ENCODE measurements at regions not wholly inside any gene's neighbourhood (a gene's known extent, or its start where the extent isn't known, plus 50 kb on each side); places are given as distances from the start of the nearest gene placed in this dataset.
"Not testable (repeated sequence)": the region's sequence is repeated elsewhere in the genome, so short reads cannot be mapped to it uniquely, and the experiment has no call there.

DNA sequence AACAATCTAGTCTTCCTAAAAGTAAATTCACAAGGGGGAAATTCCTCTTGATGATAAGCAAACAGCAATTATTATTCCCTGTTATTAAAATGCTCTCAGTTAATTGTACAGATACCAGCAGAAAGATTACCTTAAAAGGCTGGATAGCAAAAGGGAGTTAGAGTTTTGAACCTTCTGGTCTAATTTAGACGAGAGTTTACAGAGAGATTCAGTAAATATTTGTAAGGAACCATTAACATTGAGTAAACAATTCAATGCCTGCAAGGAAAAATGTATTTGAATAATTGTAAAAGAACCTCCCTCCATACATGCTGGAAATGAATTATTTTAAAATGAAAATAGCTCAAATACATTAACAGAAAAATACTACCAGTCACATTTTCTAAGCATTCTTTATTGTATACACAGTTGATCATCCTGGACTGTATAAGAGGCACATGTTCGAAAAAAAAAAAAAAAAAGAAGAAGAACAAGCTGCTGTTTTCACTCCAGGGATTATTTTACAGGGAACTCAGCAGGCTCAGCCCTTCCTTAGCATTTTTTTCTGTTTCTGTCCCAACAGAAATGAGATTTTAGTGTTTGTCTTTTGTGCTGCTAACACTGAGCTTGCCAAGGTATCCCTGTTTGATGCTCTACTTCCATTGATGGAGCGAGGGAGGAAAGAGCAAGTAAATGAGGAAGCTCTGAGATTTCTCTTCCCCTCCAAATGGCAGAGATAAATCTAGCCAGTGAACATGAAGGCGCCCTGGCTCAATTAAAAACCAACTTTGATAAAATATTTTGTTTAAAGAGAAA, 141.1 kb downstream of the ENC1 start:
- DNase-seq: no peak

DNA sequence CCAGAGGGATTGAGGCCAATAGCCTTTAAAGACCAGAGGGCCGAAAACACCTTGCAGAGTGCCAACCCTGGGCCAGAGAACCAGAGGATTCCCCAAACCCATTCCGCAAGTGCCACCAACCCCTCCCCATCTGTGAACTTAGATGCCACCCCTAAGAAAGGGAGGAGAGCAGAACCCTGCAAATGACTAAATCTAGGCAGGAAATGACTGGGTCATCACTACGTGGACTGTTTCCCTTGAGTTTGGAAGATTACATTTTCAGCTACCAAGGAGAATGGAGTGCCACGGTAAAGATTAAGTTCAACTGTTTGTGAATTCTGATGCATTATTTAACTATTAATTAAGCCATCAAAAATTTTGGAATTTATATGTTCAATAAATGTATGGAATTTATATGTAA, 142.8 kb downstream of the ENC1 start:
- DNase-seq: no peak

DNA sequence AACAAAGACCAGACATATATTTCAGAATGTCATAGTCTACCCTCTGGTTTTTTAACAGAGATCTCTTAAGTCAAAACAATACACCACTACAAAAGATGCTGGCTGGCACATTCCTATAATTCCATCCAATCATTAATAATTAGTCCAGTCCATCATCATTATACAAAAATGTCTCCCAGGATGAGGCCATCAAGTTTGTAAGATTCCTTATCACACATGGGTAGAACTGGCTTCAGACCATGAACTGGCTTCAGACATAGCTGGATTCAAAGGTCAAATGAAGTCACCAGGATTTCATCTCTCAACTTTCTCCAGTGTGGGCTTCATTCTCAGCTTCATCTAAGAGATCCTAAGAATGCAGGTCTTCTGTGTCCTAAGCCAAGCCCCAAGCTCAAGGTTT, 147.1 kb downstream of the ENC1 start:
- DNase-seq: no peak

DNA sequence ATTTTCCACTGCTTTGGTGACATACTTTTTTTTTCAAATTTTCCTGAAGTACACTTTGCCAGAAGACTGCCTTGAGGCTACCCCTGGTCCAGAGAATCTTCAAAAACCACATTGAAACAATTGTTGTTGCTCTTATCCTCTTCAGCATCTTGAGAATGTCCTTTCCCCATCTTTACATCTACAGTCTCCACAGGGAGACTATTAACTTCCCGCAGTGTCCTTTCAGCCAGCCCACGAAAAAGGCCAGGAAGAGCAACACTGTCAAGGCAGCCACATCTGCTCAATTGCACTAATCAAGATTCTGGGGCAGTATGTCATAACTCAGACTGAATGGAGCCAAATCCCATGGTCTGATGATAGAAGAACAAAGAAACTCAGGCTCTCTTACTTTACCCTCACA, 148.3 kb downstream of the ENC1 start:
- DNase-seq: no peak

DNA sequence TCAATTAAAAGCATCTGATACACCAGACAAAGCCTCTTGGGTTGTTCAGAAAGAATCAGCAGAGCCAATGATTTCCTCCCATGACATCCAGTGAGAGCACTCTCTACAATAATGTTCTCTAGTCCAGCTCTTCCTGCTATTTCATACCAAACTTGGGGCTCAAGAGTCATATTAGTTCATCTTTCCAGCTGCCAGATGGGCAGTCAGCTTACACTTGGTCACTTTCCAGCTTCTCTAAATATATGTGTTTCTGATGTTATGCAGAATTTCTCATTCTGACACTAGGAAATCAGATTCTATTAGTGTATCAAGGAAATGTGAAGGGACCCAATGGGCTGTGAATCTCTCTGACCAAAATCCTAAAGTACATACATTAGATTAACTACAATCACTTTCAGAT, 148.9 kb downstream of the ENC1 start:
- DNase-seq: no peak

DNA sequence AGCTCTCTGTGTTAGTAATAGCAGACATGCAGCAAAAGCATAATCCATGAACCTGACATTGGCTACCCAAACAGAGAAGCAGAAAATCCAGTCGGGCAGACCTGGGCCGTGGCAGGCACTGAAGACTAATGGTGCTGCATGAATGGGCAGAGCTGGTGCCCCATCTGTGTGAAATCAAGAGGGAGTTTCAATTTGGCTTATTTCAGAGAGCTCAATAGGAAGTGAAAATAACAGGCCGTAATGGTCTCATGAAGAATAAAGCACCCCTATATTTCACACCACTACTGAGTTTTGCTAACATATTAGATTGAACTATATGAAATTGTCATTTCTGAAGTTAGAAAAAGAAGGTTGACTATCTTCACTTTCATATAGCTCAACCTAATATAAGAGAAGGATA, 149.7 kb downstream of the ENC1 start:
- no peak for DNase-seq

DNA sequence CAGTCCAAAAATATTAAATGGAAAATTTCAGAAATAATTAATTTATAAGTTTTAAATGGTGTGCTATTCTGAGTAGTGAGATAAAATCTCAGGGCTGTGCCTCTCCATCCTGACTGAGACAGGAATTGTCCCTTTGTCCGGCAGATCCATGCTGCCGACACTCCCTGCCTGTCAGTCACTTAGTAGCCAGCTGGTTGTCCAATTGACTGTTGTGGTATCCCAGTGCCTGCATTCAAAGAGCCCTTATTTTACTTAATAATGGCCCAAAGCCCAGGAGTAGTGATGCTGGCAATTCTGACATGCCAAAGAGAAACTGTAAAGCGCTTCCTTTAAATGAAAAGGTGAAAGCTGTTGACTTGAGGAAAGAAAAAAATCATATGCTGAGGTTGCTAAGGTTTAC, 157.5 kb downstream of the ENC1 start:
- DNase-seq: no peak

- no peak for DNase-seq
Observed at GRCh38 chr5:74482523-74482922, 158.0 kb downstream of the ENC1 start.

- DNase-seq: not testable (repeated sequence)
Observed at GRCh38 chr5:74481357-74481756, 159.2 kb downstream of the ENC1 start.

- DNase-seq: no peak
Observed at GRCh38 chr5:74480201-74480600, 160.3 kb downstream of the ENC1 start.

DNA sequence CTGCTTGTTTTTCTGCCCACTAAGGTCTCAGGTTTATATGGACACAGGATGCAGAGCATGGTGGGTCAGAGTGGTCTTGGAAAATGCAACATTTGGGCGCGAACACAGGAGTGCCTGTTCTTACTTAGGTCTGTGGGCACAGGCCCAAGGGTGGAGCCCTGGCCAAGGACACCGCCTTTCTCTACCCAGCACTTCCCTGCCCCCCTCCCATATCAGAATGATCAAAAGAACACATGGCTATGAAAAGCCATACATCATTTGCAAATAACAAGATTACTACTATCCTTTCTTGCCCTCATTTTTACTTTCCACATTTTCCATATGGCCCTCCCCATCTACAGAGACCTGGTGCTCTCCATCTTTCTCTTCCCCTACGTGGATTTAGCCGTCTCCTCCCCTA, 162.2 kb downstream of the ENC1 start:
- no peak for DNase-seq

DNA sequence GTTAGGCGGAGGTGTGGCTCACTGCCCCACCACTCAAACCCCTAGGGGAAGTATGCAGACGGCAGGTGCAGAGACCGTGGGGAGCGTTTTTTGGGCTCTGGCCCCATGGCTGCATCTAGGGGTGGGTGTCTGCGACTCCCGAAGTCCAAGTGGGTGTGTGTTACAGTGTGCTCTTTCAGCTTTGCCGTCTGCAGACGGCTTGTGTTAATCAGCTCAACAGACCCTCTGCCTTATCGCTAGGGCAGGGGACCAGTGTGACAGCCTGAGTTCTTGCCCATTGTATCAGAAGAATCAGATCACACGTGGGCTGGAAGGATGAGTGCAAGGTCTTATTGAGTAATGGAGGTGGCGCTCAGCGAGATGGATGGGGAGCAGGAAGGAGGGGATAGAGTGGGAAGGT, 162.8 kb downstream of the ENC1 start:
- no peak for DNase-seq

GRCh38 chr5:74476819-74477453, 163.6 kb downstream of the ENC1 start:
- no peak for DNase-seq

GRCh38 chr5:74476046-74476818, 164.3 kb downstream of the ENC1 start:
- no peak for DNase-seq

- DNase-seq: no peak
Observed at GRCh38 chr5:74471875-74472274, 168.7 kb downstream of the ENC1 start.

DNA sequence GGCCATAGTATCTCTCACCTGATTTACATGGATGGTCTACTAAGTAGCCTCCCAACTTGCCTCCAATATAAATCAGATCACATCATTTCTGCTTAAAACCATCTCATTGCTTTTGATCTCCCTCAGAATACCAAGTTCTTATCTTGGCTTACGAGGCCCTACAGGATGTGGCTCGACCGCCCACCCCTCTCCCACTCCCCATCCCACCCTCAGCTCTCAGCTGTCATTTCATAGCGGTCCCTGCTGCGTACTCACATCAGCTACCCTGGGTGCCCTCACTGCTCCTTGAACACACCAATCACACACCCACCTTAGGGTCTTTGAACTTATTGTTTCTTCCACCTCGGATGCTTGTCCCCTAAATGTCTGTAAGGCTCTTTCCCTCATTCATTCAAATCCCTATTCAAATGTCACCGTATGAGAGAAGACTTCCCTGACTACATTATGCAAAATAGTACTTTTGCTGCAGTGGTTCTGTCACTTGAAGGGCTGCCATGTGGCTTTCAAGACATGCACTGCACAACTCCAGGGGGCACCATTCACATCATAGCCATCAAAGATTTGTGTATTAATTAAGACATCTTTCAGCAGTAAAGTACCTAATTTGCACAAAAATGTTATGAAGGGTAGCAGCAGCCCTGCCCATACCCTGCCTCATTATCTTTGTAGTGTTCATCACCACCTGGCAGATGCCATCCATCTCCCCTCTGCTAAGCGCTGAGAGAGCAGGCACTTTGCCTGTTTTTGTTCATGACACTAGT, 171.1 kb downstream of the ENC1 start:
- no peak for DNase-seq

DNA sequence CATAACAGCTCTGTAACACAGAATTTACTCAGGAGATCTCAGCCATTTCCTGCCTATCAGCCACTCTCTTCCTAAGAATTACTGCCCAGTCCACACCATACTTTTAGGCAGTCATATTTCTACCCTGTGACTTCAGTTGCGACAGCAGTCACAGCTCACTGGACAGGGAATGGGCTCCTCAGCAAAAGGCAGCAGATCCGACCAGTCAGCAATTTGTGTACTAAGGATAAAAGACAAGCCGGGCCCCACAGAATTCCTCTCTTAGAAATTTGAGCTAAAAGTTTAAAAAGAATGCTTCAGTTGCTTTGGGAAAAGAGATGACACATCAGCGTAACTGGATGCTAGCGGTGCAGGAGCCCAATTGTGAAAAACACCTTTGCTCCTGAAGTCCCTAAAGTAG, 172.1 kb downstream of the ENC1 start:
- DNase-seq: no peak

GRCh38 chr5:74465724-74466123, 174.8 kb downstream of the ENC1 start:
- DNase-seq: no peak

- DNase-seq: no peak
Observed at GRCh38 chr5:74464512-74465209, 175.9 kb downstream of the ENC1 start.

GRCh38 chr5:74462356-74462755, 178.2 kb downstream of the ENC1 start:
- DNase-seq: no peak

DNA sequence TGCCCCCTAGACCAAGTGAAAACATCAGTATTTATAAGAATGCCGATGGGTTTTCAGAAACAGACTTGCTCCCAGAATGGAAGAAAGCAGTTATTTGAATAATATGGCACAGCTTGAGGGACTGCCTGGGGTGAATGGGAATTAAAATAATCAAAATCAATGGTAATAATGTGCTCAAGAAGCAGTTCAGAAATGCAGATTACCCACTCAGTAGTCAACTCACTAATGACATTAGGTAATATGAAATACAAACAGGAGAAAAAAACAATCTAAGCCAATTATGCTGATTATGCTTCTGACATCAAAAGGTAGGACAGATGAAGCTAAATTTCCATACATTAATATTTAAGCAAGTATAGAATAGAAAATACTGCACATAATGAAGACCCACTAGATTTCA, 179.3 kb downstream of the ENC1 start:
- DNase-seq: no peak

- no peak for DNase-seq
Observed at GRCh38 chr5:74460694-74461093, 179.8 kb downstream of the ENC1 start.

GRCh38 chr5:74459984-74460383, 180.5 kb downstream of the ENC1 start:
- DNase-seq: no peak

Measured in stimulated activated naive CD4-positive, alpha-beta T cell treated with Interleukin-2 at 50 U/mL for 16 hours (primary cell).